ENCODE measurements at regions not wholly inside any gene's neighbourhood (a gene's known extent, or its start where the extent isn't known, plus 50 kb on each side); places are given as distances from the start of the nearest gene placed in this dataset.

- ChIA-PET CTCF (interaction anchor here (0.6 kb wide), 1 partner anchor 551 kb away, joined by 5 read pairs; a partner anchor contains a TSS), POLR2A (no interaction called here)
- no peak for DNase-seq (ENCODE audit: extremely low spot score)
- TF ChIP-seq CTBP1 (IDR thresholded peaks at IDR 0.05; ENCODE audit: borderline replicate concordance) (no peak), NFRKB (IDR thresholded peaks at IDR 0.05) (no peak), FOXK2 (IDR thresholded peaks at IDR 0.05) (no peak), ARNT (IDR thresholded peaks at IDR 0.05) (no peak), FOXM1 (IDR thresholded peaks at IDR 0.05; ENCODE audit: borderline replicate concordance) (no peak), ZNF384 (IDR thresholded peaks at IDR 0.05) (no peak), L3MBTL2 (conservative IDR thresholded peaks at IDR 0.05) (no peak), ELF4 (IDR thresholded peaks at IDR 0.05) (no peak), SP1 (IDR thresholded peaks at IDR 0.05) (no peak), SUZ12 (IDR thresholded peaks at IDR 0.05) (no peak)
- TF ChIP-seq, protein P1, sequence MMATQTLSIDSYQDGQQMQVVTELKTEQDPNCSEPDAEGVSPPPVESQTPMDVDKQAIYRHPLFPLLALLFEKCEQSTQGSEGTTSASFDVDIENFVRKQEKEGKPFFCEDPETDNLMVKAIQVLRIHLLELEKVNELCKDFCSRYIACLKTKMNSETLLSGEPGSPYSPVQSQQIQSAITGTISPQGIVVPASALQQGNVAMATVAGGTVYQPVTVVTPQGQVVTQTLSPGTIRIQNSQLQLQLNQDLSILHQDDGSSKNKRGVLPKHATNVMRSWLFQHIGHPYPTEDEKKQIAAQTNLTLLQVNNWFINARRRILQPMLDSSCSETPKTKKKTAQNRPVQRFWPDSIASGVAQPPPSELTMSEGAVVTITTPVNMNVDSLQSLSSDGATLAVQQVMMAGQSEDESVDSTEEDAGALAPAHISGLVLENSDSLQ (IDR thresholded peaks at IDR 0.05), result no peak
Observed at GRCh38 chr21:28334407-28334806, 658.3 kb downstream of the LTN1 start.

GRCh38 chr21:28333578-28334075, 659.0 kb downstream of the LTN1 start:
- TF ChIP-seq FOXK2 (IDR thresholded peaks at IDR 0.05) (no peak), HDGF (IDR thresholded peaks at IDR 0.05; ENCODE audit: borderline replicate concordance) (no peak), SP1 (IDR thresholded peaks at IDR 0.05) (no peak), FOXM1 (IDR thresholded peaks at IDR 0.05; ENCODE audit: borderline replicate concordance) (no peak), BHLHE40 (IDR thresholded peaks at IDR 0.05; ENCODE audit: borderline replicate concordance) (no peak), CTBP1 (IDR thresholded peaks at IDR 0.05; ENCODE audit: borderline replicate concordance) (no peak), L3MBTL2 (conservative IDR thresholded peaks at IDR 0.05) (no peak), FOXA1 (IDR thresholded peaks at IDR 0.05) (no peak), LEF1 (IDR thresholded peaks at IDR 0.05; ENCODE audit: borderline replicate concordance) (no peak), SUZ12 (IDR thresholded peaks at IDR 0.05) (no peak), ARNT (IDR thresholded peaks at IDR 0.05) (no peak), NFRKB (IDR thresholded peaks at IDR 0.05) (no peak)
- no peak for DNase-seq (ENCODE audit: extremely low spot score)
- ChIA-PET POLR2A (no interaction called here), CTCF (no interaction called here)

DNA sequence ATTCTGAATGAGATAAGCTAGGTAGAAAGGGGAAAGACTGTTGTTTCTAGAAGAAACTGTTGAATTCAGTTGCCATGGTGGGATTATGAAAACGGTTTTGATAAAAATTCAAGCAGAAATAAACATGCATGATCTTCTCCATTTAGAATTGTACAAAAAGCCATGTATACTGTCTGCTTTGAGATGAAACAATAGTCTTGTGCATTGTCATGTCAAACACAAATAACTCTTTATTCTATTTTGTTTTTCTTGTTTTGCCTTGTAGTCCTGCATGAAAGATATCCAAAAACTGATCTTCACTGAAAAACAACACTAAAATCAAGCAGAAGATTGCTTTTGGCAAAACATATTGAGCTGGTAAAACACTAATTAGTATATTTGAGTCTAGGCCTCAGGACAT, 659.9 kb downstream of the LTN1 start:
- no peak for DNase-seq (ENCODE audit: extremely low spot score)
- POLR2A ChIA-PET, result no interaction called here
- CTCF ChIA-PET, result no interaction called here
- TF ChIP-seq LEF1 (IDR thresholded peaks at IDR 0.05; ENCODE audit: borderline replicate concordance) (no peak), ELF4 (IDR thresholded peaks at IDR 0.05) (no peak), ZNF384 (IDR thresholded peaks at IDR 0.05) (no peak), BHLHE40 (IDR thresholded peaks at IDR 0.05; ENCODE audit: borderline replicate concordance) (no peak), HDGF (IDR thresholded peaks at IDR 0.05; ENCODE audit: borderline replicate concordance) (no peak), CTBP1 (IDR thresholded peaks at IDR 0.05; ENCODE audit: borderline replicate concordance) (no peak), NFRKB (IDR thresholded peaks at IDR 0.05) (no peak), SUZ12 (IDR thresholded peaks at IDR 0.05) (no peak), FOXA1 (IDR thresholded peaks at IDR 0.05) (no peak), FOXM1 (IDR thresholded peaks at IDR 0.05; ENCODE audit: borderline replicate concordance) (no peak), TARDBP (IDR thresholded peaks at IDR 0.05) (no peak), ARNT (IDR thresholded peaks at IDR 0.05) (no peak), FOXK2 (IDR thresholded peaks at IDR 0.05) (no peak), SP1 (IDR thresholded peaks at IDR 0.05) (no peak)
- TF ChIP-seq, protein P1 (IDR thresholded peaks at IDR 0.05), result no peak

DNA sequence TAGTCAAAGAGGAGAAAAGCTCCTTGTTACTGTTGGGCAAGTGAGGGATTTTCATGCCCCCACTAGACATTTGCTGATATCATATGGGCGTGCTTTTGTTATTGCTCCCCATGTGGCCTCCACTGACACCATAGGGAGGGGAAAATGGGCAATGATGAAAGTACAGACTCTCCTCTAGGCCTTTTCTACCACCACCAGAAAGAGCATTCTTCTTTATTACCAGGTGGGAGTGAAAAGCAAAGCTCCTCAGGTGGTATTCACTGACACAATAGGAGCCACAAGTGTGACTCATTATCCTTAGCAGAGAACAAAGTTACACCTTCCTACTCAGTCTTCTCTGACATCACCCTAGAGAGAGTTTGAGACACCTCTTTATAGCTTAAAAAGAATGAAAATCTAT, 667.1 kb downstream of the LTN1 start:
- ChIA-PET CTCF (no interaction called here), POLR2A (no interaction called here)
- DNase-seq (ENCODE audit: extremely low spot score), result no peak
- no peak for TF ChIP-seq BHLHE40 (IDR thresholded peaks at IDR 0.05; ENCODE audit: borderline replicate concordance)
- no peak for TF ChIP-seq SP1 (IDR thresholded peaks at IDR 0.05)
- TF ChIP-seq ZNF384 (IDR thresholded peaks at IDR 0.05), result no peak
- TF ChIP-seq, protein P1 (IDR thresholded peaks at IDR 0.05), result no peak
- no peak for TF ChIP-seq SUZ12 (IDR thresholded peaks at IDR 0.05)
- TF ChIP-seq L3MBTL2 (conservative IDR thresholded peaks at IDR 0.05), result no peak
- TF ChIP-seq FOXK2 (IDR thresholded peaks at IDR 0.05), result no peak
- TF ChIP-seq FOXA1 (IDR thresholded peaks at IDR 0.05), result no peak
- no peak for TF ChIP-seq CTBP1 (IDR thresholded peaks at IDR 0.05; ENCODE audit: borderline replicate concordance)
- no peak for TF ChIP-seq ELF4 (IDR thresholded peaks at IDR 0.05)
- TF ChIP-seq LEF1 (IDR thresholded peaks at IDR 0.05; ENCODE audit: borderline replicate concordance), result no peak

DNA sequence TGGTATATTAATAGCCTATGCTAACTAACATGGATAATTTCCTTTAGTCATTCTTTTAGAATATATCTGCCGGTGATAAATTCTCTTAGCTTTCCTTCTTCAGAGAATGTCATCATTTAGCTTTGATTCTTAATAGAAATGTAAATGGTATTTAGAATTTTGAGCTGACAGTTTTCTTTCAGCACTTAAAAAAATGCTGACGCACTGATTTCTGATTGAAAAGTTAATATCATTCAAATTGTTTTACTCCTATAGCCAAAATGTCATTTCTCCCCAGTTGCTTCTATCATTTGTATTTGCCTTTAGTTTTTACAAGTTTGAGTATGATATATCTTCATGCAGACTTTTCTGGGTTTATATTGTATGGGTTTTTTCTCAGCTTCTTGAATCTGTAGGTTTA, 668.0 kb downstream of the LTN1 start:
- ChIA-PET POLR2A (no interaction called here), CTCF (no interaction called here)
- no peak for TF ChIP-seq SP1 (IDR thresholded peaks at IDR 0.05)
- no peak for TF ChIP-seq LEF1 (IDR thresholded peaks at IDR 0.05; ENCODE audit: borderline replicate concordance)
- TF ChIP-seq, protein P1 (IDR thresholded peaks at IDR 0.05), result no peak
- no peak for TF ChIP-seq FOXM1 (IDR thresholded peaks at IDR 0.05; ENCODE audit: borderline replicate concordance)
- no peak for TF ChIP-seq ARNT (IDR thresholded peaks at IDR 0.05)
- TF ChIP-seq TARDBP (IDR thresholded peaks at IDR 0.05), result no peak
- TF ChIP-seq L3MBTL2 (conservative IDR thresholded peaks at IDR 0.05), result no peak
- TF ChIP-seq SUZ12 (IDR thresholded peaks at IDR 0.05), result no peak
- no peak for TF ChIP-seq ZNF384 (IDR thresholded peaks at IDR 0.05)
- no peak for TF ChIP-seq FOXK2 (IDR thresholded peaks at IDR 0.05)
- TF ChIP-seq BHLHE40 (IDR thresholded peaks at IDR 0.05; ENCODE audit: borderline replicate concordance), result no peak
- TF ChIP-seq FOXA1 (IDR thresholded peaks at IDR 0.05), result no peak
- TF ChIP-seq HDGF (IDR thresholded peaks at IDR 0.05; ENCODE audit: borderline replicate concordance), result no peak
- TF ChIP-seq ELF4 (IDR thresholded peaks at IDR 0.05), result no peak
- no peak for TF ChIP-seq NFRKB (IDR thresholded peaks at IDR 0.05)
- TF ChIP-seq CTBP1 (IDR thresholded peaks at IDR 0.05; ENCODE audit: borderline replicate concordance), result no peak
- no peak for DNase-seq (ENCODE audit: extremely low spot score)

All from HEK293T (cell line).